Motor neuron (in vitro differentiated cells): ENCODE measurements at regions not wholly inside any gene's neighbourhood (a gene's known extent, or its start where the extent isn't known, plus 50 kb on each side); places are given as distances from the start of the nearest gene placed in this dataset.

Source experiments
- ATAC-seq, 8 experiments: fragments of 200-7000 bp; cut with Tn5 transposase; replicated peaks in 6 of 8; 2 replicates each; pipeline ENCODE4 v1.8.0; 2021; ENCODE audit warnings: mild to moderate bottlenecking in 8 of 8, moderate library complexity in 8 of 8
- H3K27ac ChIP-seq, 2 donors: fragments of 250-450 bp; sonication (Bioruptor Pico); 2 replicates each; pipeline ENCODE4 v1.9.0; 2021; ENCODE audit warnings: antibody characterized with exemption in 2 of 2, mild to moderate bottlenecking in 2 of 2, moderate library complexity in 1 of 2
- H3K4me1 ChIP-seq, 2 donors: fragments of 250-450 bp; sonication (Bioruptor Pico); replicated peaks in 1 of 2; 2 replicates each; pipeline ENCODE4 v1.6.1; 2021; ENCODE audit warnings: antibody characterized with exemption in 2 of 2, mild to moderate bottlenecking in 2 of 2, moderate library complexity in 1 of 2
- H3K4me3 ChIP-seq, 5 donors: fragments of 250-450 bp; sonication (Bioruptor Pico); 2 replicates each; pipeline ENCODE4 v1.9.0; 2021; ENCODE audit warnings: antibody characterized with exemption in 5 of 5, mild to moderate bottlenecking in 5 of 5, moderate library complexity in 4 of 5
- WGBS, 10 experiments: fragments of 450-650 bp; shearing (Covaris generic); methylation state at CpG; one replicate each; pipeline ENCODE4 v1.0.0; 2022; 5-methylcytosine and 5-hydroxymethylcytosine counted together
- in situ Hi-C, 9 experiments: fragments of 400-800 bp; cut with MboI; loops; one replicate each; pipeline ENCODE4 v1.15.0; 2021; ENCODE audit warnings: low sequenced_read_pairs in 9 of 9, low pct_unique_long_range_greater_than_20kb in 2 of 9; ENCODE audit not compliant: unreplicated experiment in 9 of 9

GRCh38 chr13:44171861-44172260, 201.8 kb upstream of the SERP2 start:
- H3K4me3 ChIP-seq, result no peak overlapping the region
- in situ Hi-C loops, result loop anchor here in 1 of 9 experiments (25.0 kb wide), 1 partner anchor 265 kb away; no protein-coding TSS in a partner anchor
- ATAC-seq, result no peak
- H3K4me1 ChIP-seq, result peaks cover 0 to 9% of the 10 kb centered on the region in 2 donors
- H3K27ac ChIP-seq, result no peak overlapping the region

- ATAC-seq, result peak in 1 of 8 experiments; percentile 19
- in situ Hi-C loops, result loop anchor here in 1 of 9 experiments (25.0 kb wide), 1 partner anchor 265 kb away; no protein-coding TSS in a partner anchor
- WGBS, 10 experiments, result 20 to 100% (median 50%) methylated on average over 1 to 3 of the region's 4 CpGs; no CpG with 5 or more reads in 1 of the 10 experiments
- Histone ChIP-seq H3K27ac (no peak overlapping the region), H3K4me1 (peaks cover 0 to 9% of the 10 kb centered on the region in 2 donors), H3K4me3 (no peak overlapping the region)
Measured at GRCh38 chr13:44172281-44172810, 201.3 kb upstream of the SERP2 start.

GRCh38 chr13:44174769-44175425, 198.7 kb upstream of the SERP2 start:
- peak; percentile 76 to 96 (median 90) for ATAC-seq
- 40 to 100% (median 60%) methylated on average over 1 to 2 of the region's 3 CpGs; no CpG with 5 or more reads in 5 of the 10 experiments for WGBS, 10 experiments
- in situ Hi-C loops, result loop anchor here in 2 of 9 experiments (25.0 kb wide), 2 partner anchors 262 to 263 kb away; no protein-coding TSS in a partner anchor

GRCh38 chr13:44176173-44176572, 197.5 kb upstream of the SERP2 start:
- no peak overlapping the region for H3K27ac ChIP-seq
- no peak overlapping the region for H3K4me3 ChIP-seq
- H3K4me1 ChIP-seq, result peaks cover 0 to 9% of the 10 kb centered on the region in 2 donors
- no CpG with 5 or more reads among the region's 1 CpG for WGBS, 10 experiments
- ATAC-seq, result no peak
- in situ Hi-C loops, result loop anchor here in 1 of 9 experiments (25.0 kb wide), 1 partner anchor 264 kb away; no protein-coding TSS in a partner anchor

More at GRCh38 chr13:44174769-44175425, 198.7 kb upstream of the SERP2 start:
- Histone ChIP-seq H3K4me1 (peaks cover 0 to 9% of the 10 kb centered on the region in 2 donors), H3K27ac (peak overlapping the region in 1 of 2 donors; percentile 56), H3K4me3 (no peak overlapping the region)

GRCh38 chr13:44180876-44181536, 192.6 kb upstream of the SERP2 start:
- 83 to 100% (median 93%) methylated on average over 1 to 5 of the region's 8 CpGs; no CpG with 5 or more reads in 6 of the 10 experiments for WGBS, 10 experiments
- H3K4me3 ChIP-seq, result no peak overlapping the region
- no peak overlapping the region for H3K27ac ChIP-seq
- in situ Hi-C loops, result loop anchor here in 1 of 9 experiments (25.0 kb wide), 1 partner anchor 269 kb away; no protein-coding TSS in a partner anchor
- no peak for ATAC-seq
- H3K4me1 ChIP-seq, result no peaks in the 10 kb centered on the region

GRCh38 chr13:44181931-44182330, 191.7 kb upstream of the SERP2 start:
- in situ Hi-C loops, result loop anchor here in 1 of 9 experiments (25.0 kb wide), 1 partner anchor 270 kb away; no protein-coding TSS in a partner anchor
- Histone ChIP-seq H3K27ac (no peak overlapping the region), H3K4me3 (no peak overlapping the region), H3K4me1 (no peaks in the 10 kb centered on the region)
- 63 to 100% (median 90%) methylated on average over 1 to 2 of the region's 2 CpGs; no CpG with 5 or more reads in 3 of the 10 experiments for WGBS, 10 experiments
- no peak for ATAC-seq

- in situ Hi-C loops, result loop anchor here in 1 of 9 experiments (25.0 kb wide), 1 partner anchor 272 kb away; no protein-coding TSS in a partner anchor
- 0 to 33% (median 24%) methylated on average over 1 of the region's 1 CpG; no CpG with 5 or more reads in 2 of the 10 experiments for WGBS, 10 experiments
- H3K4me1 ChIP-seq, result no peaks in the 10 kb centered on the region
Measured at GRCh38 chr13:44184740-44185139, 188.9 kb upstream of the SERP2 start.

GRCh38 chr13:44188257-44188656, 185.4 kb upstream of the SERP2 start:
- in situ Hi-C loops, result loop anchor here in 1 of 9 experiments (25.0 kb wide), 1 partner anchor 276 kb away; no protein-coding TSS in a partner anchor
- no peak overlapping the region for H3K27ac ChIP-seq
- H3K4me3 ChIP-seq, result no peak overlapping the region
- H3K4me1 ChIP-seq, result peaks cover 3 to 5% of the 10 kb centered on the region in 2 donors
- WGBS, 10 experiments, result 0 to 76% (median 22%) methylated on average over 1 to 2 of the region's 2 CpGs; no CpG with 5 or more reads in 4 of the 10 experiments
- ATAC-seq, result peak in 5 of 8 experiments; percentile 47 to 81 (median 61)

More at GRCh38 chr13:44184740-44185139, 188.9 kb upstream of the SERP2 start:
- H3K27ac ChIP-seq, result no peak overlapping the region
- no peak for ATAC-seq
- no peak overlapping the region for H3K4me3 ChIP-seq

GRCh38 chr13:44189085-44189484, 184.5 kb upstream of the SERP2 start:
- ATAC-seq, result no peak
- H3K4me1 ChIP-seq, result peaks cover 3 to 11% of the 10 kb centered on the region in 2 donors
- in situ Hi-C loops, result loop anchor here in 1 of 9 experiments (25.0 kb wide), 1 partner anchor 277 kb away; no protein-coding TSS in a partner anchor
- no peak overlapping the region for H3K4me3 ChIP-seq
- no peak overlapping the region for H3K27ac ChIP-seq
- WGBS, 10 experiments, result 18 to 83% (median 69%) methylated on average over 1 of the region's 1 CpG; no CpG with 5 or more reads in 3 of the 10 experiments

GRCh38 chr13:44191103-44191502, 182.5 kb upstream of the SERP2 start:
- no peak overlapping the region for H3K4me3 ChIP-seq
- in situ Hi-C loops, result loop anchor here in 1 of 9 experiments (25.0 kb wide), 1 partner anchor 279 kb away; no protein-coding TSS in a partner anchor
- H3K27ac ChIP-seq, result no peak overlapping the region
- peaks cover 3 to 13% of the 10 kb centered on the region in 2 donors for H3K4me1 ChIP-seq
- peak in 2 of 8 experiments; percentile 6 to 12 for ATAC-seq

GRCh38 chr13:44191504-44192171, 182.0 kb upstream of the SERP2 start:
- H3K27ac ChIP-seq, result no peak overlapping the region
- peak; percentile 75 to 99 (median 83) for ATAC-seq

GRCh38 chr13:44193731-44194130, 179.9 kb upstream of the SERP2 start:
- 28 to 100% (median 92%) methylated on average over 1 to 3 of the region's 3 CpGs; no CpG with 5 or more reads in 1 of the 10 experiments for WGBS, 10 experiments
- Histone ChIP-seq H3K27ac (no peak overlapping the region), H3K4me3 (no peak overlapping the region), H3K4me1 (peaks cover 3 to 13% of the 10 kb centered on the region in 2 donors)
- ATAC-seq, result peak in 2 of 8 experiments; percentile 16 to 22
- in situ Hi-C loops, result loop anchor here in 1 of 9 experiments (25.0 kb wide), 1 partner anchor 281 kb away; no protein-coding TSS in a partner anchor

More at GRCh38 chr13:44191504-44192171, 182.0 kb upstream of the SERP2 start:
- in situ Hi-C loops, result loop anchor here in 1 of 9 experiments (25.0 kb wide), 1 partner anchor 279 kb away; no protein-coding TSS in a partner anchor
- Histone ChIP-seq H3K4me1 (peaks cover 3 to 13% of the 10 kb centered on the region in 2 donors), H3K4me3 (no peak overlapping the region)
- 0 to 72% (median 53%) methylated on average over 4 to 15 of the region's 15 CpGs for WGBS, 10 experiments
